ENCODE measurements at regions not wholly inside any gene's neighbourhood (a gene's known extent, or its start where the extent isn't known, plus 50 kb on each side); places are given as distances from the start of the nearest gene placed in this dataset.

- no peak for DNase-seq
- Histone ChIP-seq H3K27ac (no peak overlapping the region), H2AFZ (no peak overlapping the region), H3K27me3 (ENCODE audit: insufficient read depth, low read depth) (0 out of 2 replicates have a peak, but pooled peaks cover 5% of the 10 kb centered on the region), H4K20me1 (ENCODE audit: insufficient read depth) (no peaks in the 10 kb centered on the region), H3K36me3 (ENCODE audit: low read depth) (no peaks in the 10 kb centered on the region), H3K79me2 (ENCODE audit: low read depth) (no peaks in the 10 kb centered on the region), H3K4me1 (replicated peaks; ENCODE audit: insufficient read depth) (no peaks in the 10 kb centered on the region), H3K9me2 (ENCODE audit: insufficient read depth) (no peaks in the 10 kb centered on the region), H3F3A (ENCODE audit: insufficient read depth, low read depth) (no peaks in the 10 kb centered on the region), H3K9me3 (ENCODE audit: insufficient read depth, low read depth) (no peaks in the 10 kb centered on the region), H3K4me3 (no peak overlapping the region), H3K4me2 (no peak overlapping the region)
- intact Hi-C loops (cut with micrococcal nuclease; ENCODE audit: unreplicated experiment) = no loop called here
- CTCF ChIA-PET = no interaction called here
- POLR2A ChIA-PET (ENCODE audit: unreplicated experiment) = no interaction called here
- no TSS peak for BruUV-seq (replicated peaks)
- TF ChIP-seq CTCF (conservative IDR thresholded peaks at IDR 0.05) = no peak
- TF ChIP-seq EZH2 (IDR thresholded peaks at IDR 0.05; ENCODE audit: low read depth) = no peak
These were observed 295.5 kb upstream of the KAZN start for GRCh38 chr1:14303011-14303410.

- no peak overlapping the region for H3K4me3 ChIP-seq
- H3K4me2 ChIP-seq = no peak overlapping the region
- H3K27ac ChIP-seq = no peak overlapping the region
- H4K20me1 ChIP-seq (ENCODE audit: insufficient read depth) = no peaks in the 10 kb centered on the region
- H3K9me2 ChIP-seq (ENCODE audit: insufficient read depth) = no peaks in the 10 kb centered on the region
- ChIA-PET POLR2A (ENCODE audit: unreplicated experiment) (no interaction called here), CTCF (no interaction called here)
- 0 out of 2 replicates have a peak, but pooled peaks cover 5% of the 10 kb centered on the region for H3K27me3 ChIP-seq (ENCODE audit: insufficient read depth, low read depth)
- H3K4me1 ChIP-seq (replicated peaks; ENCODE audit: insufficient read depth) = no peaks in the 10 kb centered on the region
- intact Hi-C loops (cut with micrococcal nuclease; ENCODE audit: unreplicated experiment) = no loop called here
- no peaks in the 10 kb centered on the region for H3K36me3 ChIP-seq (ENCODE audit: low read depth)
- H3K9me3 ChIP-seq (ENCODE audit: insufficient read depth, low read depth) = no peaks in the 10 kb centered on the region
- DNase-seq = no peak
- no peaks in the 10 kb centered on the region for H3K79me2 ChIP-seq (ENCODE audit: low read depth)
- no peak overlapping the region for H2AFZ ChIP-seq
- TF ChIP-seq CTCF (conservative IDR thresholded peaks at IDR 0.05) = no peak
- no peak for TF ChIP-seq EZH2 (IDR thresholded peaks at IDR 0.05; ENCODE audit: low read depth)
- BruUV-seq (replicated peaks) = no TSS peak
- no peaks in the 10 kb centered on the region for H3F3A ChIP-seq (ENCODE audit: insufficient read depth, low read depth)
These were observed 294.1 kb upstream of the KAZN start for GRCh38 chr1:14304381-14304865.

- H3K4me1 ChIP-seq (replicated peaks; ENCODE audit: insufficient read depth) = no peaks in the 10 kb centered on the region
- DNase-seq = no peak
- H2AFZ ChIP-seq = no peak overlapping the region
- no TSS peak for BruUV-seq (replicated peaks)
- H3K27me3 ChIP-seq (ENCODE audit: insufficient read depth, low read depth) = 0 out of 2 replicates have a peak, but pooled peaks cover 3% of the 10 kb centered on the region
- no peak overlapping the region for H3K4me2 ChIP-seq
- H4K20me1 ChIP-seq (ENCODE audit: insufficient read depth) = no peaks in the 10 kb centered on the region
- POLR2A ChIA-PET (ENCODE audit: unreplicated experiment) = no interaction called here
- H3K4me3 ChIP-seq = no peak overlapping the region
- no peaks in the 10 kb centered on the region for H3K9me3 ChIP-seq (ENCODE audit: insufficient read depth, low read depth)
- H3K36me3 ChIP-seq (ENCODE audit: low read depth) = no peaks in the 10 kb centered on the region
- H3K79me2 ChIP-seq (ENCODE audit: low read depth) = no peaks in the 10 kb centered on the region
- TF ChIP-seq EZH2 (IDR thresholded peaks at IDR 0.05; ENCODE audit: low read depth) (no peak), CTCF (conservative IDR thresholded peaks at IDR 0.05) (no peak)
- intact Hi-C loops (cut with micrococcal nuclease; ENCODE audit: unreplicated experiment) = no loop called here
- H3F3A ChIP-seq (ENCODE audit: insufficient read depth, low read depth) = no peaks in the 10 kb centered on the region
- H3K27ac ChIP-seq = no peak overlapping the region
- CTCF ChIA-PET = no interaction called here
- H3K9me2 ChIP-seq (ENCODE audit: insufficient read depth) = no peaks in the 10 kb centered on the region
These were observed 290.0 kb upstream of the KAZN start for GRCh38 chr1:14308460-14308859.

Measured in PC-9 (cell line).